GM19397 (cell line): ENCODE measurements at regions not wholly inside any gene's neighbourhood (a gene's known extent, or its start where the extent isn't known, plus 50 kb on each side); places are given as distances from the start of the nearest gene placed in this dataset.
"Not testable (repeated sequence)": the region's sequence is repeated elsewhere in the genome, so short reads cannot be mapped to it uniquely, and the experiment has no call there.

ENCODE experiments used
- ATAC-seq: cut with Tn5 transposase; IDR thresholded peaks from one replicate; pipeline ENCODE4 v1.9.1; 2021; ENCODE audit warnings: mild to moderate bottlenecking, moderate library complexity; ENCODE audit not compliant: unreplicated experiment

DNA sequence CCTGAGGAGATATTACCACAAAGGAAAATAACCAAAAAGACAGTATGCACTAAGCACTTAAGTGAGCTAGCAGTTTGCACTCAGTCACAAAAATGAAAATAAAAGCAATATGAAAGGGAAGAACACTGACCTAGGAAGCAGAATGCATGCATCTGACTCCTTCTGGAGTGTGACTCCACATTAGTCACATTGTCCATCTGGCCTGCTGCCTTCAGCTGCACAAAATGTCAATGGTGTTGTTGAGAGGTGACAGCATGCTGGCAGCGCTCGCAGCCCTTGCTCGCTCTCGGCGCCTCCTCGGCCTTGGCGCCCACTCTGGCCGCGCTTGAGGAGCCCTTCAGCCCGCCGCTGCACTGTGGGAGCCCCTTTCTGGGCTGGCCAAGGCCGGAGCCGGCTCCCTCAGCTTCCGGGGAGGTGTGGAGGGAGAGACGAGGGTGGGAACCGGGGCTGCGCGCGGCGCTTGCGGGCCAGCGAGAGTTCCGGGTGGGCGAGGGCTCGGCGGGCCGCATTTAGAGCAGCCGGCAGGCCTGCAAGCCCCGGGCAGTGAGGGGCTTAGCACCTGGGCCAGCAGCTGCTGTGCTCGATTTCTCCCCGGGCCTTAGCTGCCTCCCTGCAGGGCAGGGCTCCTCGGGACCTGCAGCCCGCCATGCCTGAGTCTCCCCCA is 874.8 kb downstream of the RAB28 start:
- ATAC-seq, result not testable (repeated sequence)

DNA sequence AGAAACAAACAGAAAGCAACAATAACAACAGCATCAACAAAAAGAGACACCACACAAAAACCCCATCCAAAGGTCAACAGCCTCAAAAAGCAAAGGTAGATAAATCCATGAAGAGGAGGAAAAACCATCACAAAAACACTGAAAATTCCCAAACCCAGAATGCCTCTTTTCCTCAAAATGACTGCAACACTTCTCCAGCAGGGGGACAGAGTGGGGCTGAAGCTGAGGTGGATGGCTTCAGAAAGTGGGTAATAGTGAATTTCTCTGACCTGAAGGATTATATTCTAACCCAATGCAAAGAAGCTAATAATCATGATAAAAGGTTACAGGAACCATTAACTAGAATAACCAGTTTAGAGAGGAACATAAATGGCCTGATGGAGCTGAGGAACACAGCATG is 888.2 kb downstream of the RAB28 start:
- no peak for ATAC-seq

DNA sequence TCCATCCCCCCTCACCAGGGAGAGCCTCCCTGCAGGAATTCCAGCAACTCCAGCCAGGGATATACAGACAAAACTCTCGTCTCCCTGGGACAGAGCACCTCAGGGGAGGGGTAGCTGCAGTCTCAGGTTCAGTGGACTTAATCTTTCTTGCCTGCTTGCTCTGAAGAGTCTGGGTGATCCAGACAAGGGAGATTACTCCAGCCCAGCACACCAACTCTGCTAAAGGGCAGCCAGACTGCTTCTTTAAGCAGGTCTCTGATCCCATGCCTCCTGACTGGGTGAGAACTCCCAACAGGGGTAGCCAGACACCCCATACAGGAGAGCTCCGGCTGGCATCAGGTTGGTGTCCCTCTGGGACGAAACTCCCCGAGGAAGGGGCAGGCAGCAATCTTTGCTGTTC is 888.7 kb downstream of the RAB28 start:
- ATAC-seq, result no peak

DNA sequence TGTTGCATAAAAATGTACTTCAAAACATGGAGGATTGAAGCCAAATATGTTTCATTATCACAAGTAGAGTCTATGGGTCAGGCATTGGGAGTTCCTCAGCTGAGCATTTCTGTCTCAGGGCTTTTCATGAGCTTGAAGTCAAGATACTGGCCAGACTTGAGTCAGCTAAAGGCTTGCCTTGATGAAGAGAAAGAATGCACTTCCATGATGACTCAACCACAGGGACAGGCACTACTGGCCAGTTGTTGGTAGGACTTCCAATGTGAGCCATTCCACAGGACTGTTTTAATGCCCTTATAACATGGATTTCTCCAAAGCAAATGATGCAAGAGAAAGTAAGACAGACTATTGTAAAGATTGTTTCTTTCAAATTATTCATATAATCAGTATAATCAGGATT is 895.6 kb downstream of the RAB28 start:
- ATAC-seq, result no peak

DNA sequence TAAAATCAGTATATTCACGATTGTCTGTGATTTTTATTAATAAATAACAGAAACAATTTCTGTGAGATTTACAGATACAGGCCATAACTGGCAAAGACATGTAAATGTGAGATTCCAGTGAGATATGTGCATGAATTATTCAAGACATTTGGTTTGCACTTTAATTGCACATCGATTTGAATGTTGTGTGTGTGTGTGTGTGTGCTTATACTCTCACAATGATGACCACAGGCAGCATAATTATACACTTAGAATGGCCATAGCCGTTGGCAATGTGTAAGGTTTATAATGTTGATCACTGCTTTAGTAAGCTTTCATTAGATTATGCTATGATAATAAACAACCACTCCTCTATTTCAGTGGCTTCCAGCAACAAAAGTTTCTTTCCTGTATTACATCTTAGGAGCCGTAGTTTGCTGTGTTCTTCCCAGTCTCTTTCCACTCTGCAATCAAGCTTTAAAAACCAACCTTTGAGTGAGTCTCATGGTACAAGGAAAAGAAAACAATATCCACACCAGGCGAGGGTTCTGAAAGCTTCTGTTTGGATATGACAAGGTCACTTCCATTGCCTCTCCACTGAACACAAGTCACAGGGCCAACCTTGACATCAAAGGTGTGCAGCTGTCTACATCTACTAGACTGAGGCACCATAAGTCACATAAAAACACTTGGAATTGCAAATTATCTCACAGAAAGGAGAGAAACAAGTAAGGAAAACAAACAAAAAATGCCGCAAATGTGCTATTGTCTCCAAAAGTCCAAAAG is 897.7 kb downstream of the RAB28 start:
- no peak for ATAC-seq

DNA sequence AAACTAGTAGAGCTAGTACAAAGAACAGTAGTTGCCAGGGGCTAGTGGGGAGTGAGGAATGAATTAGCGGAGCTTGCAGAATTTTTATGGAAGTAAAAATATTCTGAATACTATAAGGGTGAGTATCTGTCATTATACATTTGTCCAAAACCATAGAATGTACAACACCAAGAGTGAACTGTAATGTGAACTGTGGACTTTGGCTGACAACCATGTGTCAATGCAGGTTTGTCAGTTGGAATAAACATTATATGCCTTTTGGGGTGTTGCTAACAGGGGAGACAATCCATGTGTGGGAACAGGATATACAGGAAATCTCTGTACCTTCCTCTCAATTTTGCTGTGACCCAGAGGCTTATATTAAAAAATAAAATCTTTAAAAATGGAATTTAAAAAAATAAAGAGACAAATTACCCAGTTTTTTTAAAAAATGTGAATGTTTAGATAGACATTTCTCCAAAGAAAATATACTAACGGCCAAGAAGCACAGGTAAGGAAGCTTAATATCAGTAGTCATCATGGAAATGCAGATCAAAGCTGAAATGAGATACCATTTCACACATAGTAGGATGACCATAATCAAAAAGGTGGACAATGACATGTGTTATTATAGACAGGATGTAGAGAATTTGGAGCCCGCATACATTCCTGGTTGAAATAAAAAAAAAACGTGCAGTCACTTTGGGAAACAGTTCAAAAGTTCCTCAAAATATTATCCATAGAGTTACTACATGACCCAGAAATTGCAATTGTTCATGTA is 899.8 kb downstream of the RAB28 start:
- no peak for ATAC-seq

DNA sequence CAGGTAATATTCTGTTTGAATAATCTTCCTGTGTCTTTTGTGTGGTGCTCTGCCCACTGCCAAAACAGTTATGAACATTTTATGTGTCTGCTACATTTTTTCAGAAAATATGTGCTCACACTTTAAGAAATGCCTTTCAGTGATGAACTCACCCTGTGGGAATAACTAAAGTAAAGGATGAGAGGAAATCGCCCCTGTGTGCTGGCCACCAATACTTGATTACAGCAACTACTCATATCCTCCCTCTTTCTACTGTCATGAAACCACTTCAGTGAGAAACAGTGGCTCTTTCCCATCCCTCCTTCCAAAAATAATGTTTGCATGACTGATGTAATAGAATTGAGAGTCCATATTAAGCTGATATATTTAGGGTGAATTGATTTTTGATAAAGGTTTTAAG is 900.9 kb downstream of the RAB28 start:
- no peak for ATAC-seq

DNA sequence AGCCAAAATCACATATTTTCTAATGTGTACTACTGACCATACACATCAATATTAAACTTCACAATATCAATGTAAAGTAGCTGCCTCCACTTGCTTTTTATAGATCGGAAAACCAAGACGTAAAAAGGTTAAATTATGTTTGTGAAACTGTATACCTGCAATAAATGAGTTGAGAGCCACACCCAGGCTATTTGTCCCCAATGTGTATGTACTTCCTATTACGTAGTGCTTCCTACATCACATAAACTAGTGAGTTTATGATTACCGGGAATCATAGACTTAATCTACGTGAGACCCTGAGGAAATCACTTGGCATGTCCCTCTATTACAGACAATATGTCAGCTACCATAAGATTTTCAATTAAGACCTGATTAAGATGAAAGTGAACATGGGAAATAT is 903.4 kb downstream of the RAB28 start:
- no peak for ATAC-seq

DNA sequence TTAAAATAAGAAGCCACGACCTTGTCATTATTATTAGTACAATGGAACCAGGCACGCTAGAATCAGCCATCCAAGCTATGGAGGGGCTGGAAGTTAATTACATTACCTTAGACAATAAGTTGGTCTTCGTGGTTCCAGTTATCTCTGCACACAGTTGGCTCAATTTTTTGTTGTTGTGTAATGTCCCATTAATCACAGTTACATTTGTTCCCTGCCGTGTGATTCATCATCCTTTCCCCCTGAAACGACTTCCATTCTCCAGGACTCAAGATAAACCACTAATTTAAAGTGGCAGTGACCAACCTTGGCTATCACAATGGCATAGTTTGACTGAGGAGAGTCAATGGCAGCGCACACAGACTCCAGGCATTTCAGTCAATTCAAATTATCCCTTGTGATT is 905.0 kb downstream of the RAB28 start:
- ATAC-seq, result no peak

DNA sequence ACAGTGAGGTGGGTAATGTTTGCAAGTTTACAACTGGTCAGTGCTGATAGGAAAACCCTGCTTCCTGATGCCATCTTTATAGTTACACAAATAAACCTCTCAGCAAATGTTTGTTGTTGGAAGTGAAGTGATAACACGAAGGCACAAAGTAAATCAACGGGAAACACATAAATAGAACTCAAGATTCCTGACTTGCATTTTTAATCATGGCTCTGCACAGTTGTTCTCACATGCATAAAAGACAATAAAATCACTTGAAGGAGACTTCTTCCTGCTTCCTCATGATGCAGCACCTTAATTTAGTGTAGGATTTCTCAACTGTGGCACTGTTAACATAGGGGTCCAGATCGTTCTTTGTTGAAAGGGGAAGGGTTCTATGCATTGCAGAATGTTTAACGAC is 907.7 kb downstream of the RAB28 start:
- no peak for ATAC-seq

DNA sequence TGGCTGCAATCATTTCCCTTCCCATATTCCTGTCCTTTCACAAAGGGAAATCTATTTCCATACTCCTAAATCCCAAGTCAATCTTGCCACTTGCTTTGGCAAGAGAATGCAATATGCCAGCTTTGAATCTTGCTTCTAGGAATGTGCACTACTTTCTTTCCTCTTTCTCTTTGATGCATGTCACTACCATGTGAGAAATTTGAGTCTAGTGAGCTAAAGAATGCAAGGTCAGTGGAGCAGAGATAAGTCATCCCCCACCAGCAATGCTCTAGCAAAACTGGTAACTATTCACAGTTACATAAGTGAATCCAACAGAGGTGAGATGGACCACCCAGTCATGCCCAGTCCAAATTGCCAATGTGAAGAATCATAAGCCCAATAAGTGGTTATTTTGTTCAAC is 910.4 kb downstream of the RAB28 start:
- ATAC-seq, result no peak

DNA sequence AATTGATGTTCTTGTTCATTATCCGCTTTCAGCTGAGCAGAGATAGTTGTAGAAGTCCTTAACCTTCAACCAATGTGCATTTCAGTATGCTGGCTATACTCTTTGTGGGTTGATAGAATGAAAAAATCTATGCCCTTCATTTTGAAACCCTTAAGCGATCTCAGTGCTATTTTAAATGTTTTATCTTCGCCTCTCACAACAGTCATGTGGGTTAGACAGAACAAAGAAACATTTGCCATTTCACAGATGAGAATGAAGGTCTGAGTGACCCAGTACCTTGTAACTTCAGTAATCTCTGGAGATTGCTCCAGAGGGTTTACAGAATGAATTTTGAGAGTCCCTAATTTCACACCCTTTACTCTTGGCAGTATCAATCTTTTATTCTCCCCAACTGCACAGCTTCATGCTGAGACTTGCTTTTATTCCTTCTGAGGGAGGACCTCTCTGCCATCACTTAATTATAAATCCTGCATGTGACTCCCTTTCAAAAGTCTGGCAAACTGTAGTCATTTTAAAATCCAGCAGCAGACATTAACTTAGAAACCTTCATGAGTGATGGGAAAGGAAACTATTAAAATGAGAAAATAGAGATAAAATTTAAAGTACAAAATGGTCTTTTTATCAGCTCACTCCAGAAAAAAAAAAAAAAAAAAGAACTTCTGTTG is 921.5 kb downstream of the RAB28 start:
- no peak for ATAC-seq

DNA sequence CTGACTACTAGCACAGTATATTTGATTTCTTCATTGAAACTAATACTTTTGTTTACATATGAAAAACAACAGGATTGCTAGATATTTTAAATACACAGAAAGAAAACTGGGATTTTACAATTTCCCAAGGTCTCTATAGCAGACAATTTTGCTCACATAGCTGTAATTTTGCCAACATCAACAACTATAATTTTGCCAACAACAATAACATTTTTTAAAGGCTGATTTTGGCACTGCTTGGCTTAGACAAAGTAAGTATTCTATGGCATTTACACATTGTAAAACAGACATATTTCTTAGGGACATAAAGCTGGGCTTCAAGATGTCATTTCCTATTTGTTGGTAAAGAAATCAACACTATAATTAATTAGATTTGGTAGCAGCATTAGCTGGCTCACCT is 922.1 kb downstream of the RAB28 start:
- no peak for ATAC-seq

DNA sequence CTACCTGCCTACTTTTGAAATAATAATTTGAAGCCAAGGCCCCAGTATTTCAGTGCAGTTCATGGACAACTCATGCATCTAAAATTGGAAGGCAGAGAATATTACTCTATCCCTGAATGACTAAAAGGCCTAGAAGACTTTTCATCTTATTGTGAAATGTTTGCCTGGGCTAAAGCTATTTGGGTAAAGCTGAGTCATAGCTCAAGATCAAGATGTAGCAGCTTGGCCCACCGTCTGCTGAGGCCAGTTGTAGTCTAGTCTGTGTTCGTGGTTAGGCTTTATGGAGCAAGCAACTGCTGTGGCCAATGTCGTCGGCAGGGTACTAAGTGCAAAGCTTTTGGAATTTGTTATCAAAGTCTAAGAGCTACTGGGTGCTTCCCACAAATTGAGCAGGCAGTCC is 929.1 kb downstream of the RAB28 start:
- ATAC-seq, result no peak

DNA sequence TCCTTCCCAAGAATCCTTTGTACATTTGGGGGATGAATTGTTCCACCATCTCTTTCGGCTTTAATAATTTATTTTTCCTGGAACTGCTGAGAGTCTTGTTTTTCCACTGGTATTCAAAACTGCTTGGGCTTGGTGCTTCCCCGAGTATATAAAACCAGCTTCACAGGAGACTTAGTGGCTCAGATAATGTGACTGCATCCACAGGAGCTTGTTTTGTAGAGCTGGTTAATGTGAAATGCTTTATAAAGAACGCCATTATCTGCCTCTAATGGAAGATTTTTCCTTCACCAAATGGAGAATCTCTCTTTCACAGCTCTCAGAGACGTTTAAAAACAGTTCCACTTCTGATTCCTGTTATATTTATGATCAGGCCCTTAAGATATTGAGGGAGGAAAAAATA is 935.5 kb downstream of the RAB28 start:
- no peak for ATAC-seq

DNA sequence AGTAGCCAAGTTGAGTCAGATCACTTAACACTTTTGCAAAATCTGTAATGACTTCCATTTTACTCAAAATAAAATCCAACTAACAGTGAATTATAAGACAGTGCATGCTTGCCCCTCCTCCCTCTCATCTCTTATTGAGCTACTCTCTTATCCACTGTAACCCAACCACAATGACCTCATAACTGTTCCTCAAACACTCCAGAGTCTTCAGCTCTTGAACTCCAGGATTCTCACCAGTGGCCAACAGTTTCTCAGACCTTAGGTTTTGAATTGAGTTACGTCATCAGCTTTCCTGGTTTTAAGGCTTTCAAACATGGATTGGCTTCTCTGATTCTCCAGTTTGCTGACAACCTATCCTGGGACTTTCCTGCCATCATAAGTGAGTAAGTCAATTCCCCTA is 938.3 kb downstream of the RAB28 start:
- ATAC-seq, result no peak

DNA sequence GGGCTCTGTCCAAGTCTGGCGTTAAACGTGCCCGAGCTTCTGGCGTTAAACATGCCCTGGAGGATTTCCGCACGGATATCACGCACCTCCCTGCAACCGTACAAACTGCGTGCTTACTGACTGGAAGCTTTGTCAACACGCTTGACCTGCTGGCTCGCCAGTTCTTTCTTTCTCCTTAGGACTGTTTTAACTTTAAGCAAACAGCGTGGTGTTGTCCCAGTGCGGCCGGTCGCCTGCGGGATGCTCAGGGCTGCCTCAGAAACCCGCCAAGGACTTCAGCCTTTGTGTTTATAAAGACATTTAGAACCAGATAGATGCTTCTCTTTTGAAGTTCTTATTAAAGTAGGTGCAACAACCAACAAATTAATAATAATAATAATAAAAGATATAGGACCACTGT is 946.0 kb downstream of the RAB28 start:
- no peak for ATAC-seq

DNA sequence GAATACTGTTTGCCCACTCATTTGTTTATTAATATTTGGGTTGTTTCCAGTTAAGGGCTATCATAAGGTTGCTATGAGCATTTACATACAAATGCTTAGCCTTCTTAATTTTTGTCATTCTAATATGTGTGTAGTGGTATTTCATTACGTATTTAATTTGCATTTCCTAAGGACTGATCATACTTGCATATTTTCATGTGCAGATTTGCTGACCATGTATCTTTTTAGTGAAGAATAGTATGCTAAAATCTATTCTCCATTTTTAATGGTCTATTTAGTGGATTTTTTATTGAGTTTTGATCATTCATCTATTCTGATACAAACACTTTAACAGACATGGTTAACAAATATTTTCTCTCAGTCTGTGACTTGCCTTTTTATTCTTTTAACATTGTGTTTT is 949.5 kb downstream of the RAB28 start:
- ATAC-seq, result no peak

DNA sequence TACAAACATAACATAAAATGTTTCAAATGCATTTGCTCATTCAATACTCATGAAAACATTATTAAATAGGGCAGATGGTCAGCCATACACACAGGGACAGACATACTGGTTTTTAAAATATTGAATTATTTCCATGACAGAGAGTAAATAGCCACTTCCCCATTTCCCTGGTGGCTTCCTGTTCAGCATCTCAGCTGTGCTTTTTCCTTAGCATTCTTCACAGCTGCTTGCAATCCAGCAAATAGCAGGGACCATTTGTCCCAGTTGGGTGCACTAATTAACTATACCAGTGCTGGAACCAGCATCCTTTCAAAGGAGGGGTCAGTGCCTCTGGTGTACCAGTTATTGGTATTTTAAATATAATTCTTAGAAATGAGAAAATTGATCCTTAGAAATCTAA is 964.7 kb downstream of the RAB28 start:
- no peak for ATAC-seq

DNA sequence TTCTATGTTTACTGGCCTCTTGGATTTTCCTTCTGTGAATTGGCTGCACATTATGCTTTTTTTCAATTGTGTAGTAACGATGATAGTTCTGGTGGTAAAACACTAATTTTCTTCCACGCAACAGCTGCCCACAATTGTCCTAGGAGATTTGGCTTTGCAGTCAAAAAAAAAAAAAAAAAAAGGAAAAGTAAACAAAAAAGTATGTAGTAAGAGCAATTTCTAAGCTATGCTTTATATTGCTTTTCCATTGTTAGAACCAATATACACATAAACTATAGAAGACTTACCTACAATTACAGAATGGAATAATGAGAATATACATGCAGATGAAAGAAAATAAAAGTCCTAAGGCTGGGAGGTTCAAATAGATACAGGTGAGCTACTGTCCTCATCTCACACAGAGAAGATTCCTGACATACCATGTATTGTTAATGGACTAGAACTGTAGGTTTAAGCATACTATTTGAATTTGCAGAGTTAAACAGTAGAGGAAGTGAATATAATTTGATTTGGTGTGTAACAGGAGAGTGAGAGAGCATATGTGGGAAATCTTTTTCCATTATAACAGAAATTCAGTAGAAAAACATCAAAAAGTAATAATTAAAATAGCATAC is 976.2 kb downstream of the RAB28 start:
- ATAC-seq, result no peak

DNA sequence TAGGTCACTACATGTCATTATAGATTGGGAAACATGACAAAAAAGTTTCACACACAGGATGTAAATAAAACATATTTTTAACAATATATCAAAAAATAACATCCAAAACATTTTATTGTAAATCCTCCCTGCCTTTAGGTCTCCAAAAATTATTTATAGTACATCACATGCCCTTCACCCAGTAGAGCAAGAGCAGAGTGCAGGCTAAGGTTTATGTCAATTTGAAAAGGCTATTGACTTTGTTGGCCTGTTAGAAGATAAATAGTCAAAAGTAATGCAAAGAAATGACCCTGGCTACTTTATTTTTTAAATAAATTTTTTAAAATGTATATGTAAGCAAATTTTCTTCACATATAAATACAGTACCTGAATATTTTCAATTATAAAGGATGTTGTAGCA is 983.7 kb downstream of the RAB28 start:
- ATAC-seq, result no peak
